Aorta (tissue), 5 donors: ENCODE measurements at regions not wholly inside any gene's neighbourhood (a gene's known extent, or its start where the extent isn't known, plus 50 kb on each side); places are given as distances from the start of the nearest gene placed in this dataset.

ENCODE experiments used
- ATAC-seq: fragments of 200-7000 bp; cut with Tn5 transposase; one replicate; pipeline ENCODE4 v1.9.1; 2022; ENCODE audit warnings: moderate library complexity; ENCODE audit not compliant: low FRiP score
- DNase-seq, 2 donors: peaks; one replicate each; pipeline ENCODE4 v3.0.0-alpha.2; 2020
- H3K27ac ChIP-seq, 2 donors: one replicate each; pipeline ENCODE4 v1.5.1; 2013; ENCODE audit warnings: low read length in 2 of 2, mild to moderate bottlenecking in 2 of 2, moderate library complexity in 2 of 2, control low read depth in 1 of 2, inconsistent platforms in 1 of 2, low read depth in 1 of 2
- H3K27me3 ChIP-seq, 2 donors: one replicate each; pipeline ENCODE4 v1.6.1; 2013; ENCODE audit warnings: control low read depth in 1 of 2, low read length in 1 of 2, mild to moderate bottlenecking in 1 of 2, moderate library complexity in 1 of 2; ENCODE audit not compliant: insufficient read depth in 2 of 2, control insufficient read depth in 1 of 2
- H3K36me3 ChIP-seq, 2 donors: one replicate each; pipeline ENCODE4 v1.6.1; 2013; ENCODE audit warnings: control low read depth in 1 of 2, low read length in 1 of 2, mild to moderate bottlenecking in 1 of 2; ENCODE audit not compliant: insufficient read depth in 2 of 2, control insufficient read depth in 1 of 2
- H3K4me1 ChIP-seq, 2 donors: one replicate each; pipeline ENCODE4 v1.6.1; 2013; ENCODE audit warnings: low read length in 2 of 2, control low read depth in 1 of 2, mild to moderate bottlenecking in 1 of 2, moderate library complexity in 1 of 2; ENCODE audit not compliant: insufficient read depth in 2 of 2, control insufficient read depth in 1 of 2
- H3K4me3 ChIP-seq, 2 donors: one replicate each; pipeline ENCODE4 v1.5.1; 2013; ENCODE audit warnings: low read length in 2 of 2, control low read depth in 1 of 2, mild to moderate bottlenecking in 1 of 2
- H3K9me3 ChIP-seq: one replicate; pipeline ENCODE4 v1.6.1; 2013; ENCODE audit warnings: mild to moderate bottlenecking, low read length; ENCODE audit not compliant: control insufficient read depth
- WGBS, 2 donors: extraction: QIAGEN DNeasy Blood & Tissue Kit; methylation state at CpG; one replicate each; pipeline ENCODE4 v1.1.7; 2013; 5-methylcytosine and 5-hydroxymethylcytosine counted together
- intact Hi-C, 2 donors: fragments of 100-400 bp; cut with DNase I; formaldehyde crosslinking; loops; one replicate each; pipeline versions ENCODE4 v1.14.2 to v1.15.0; 2022
- donor health status: healthy with polysubstance abuse.
- donor health status: Bipolar disorder and iron deficiency.
- donor health status: DM: no; HTN: no; CAD: no.
- donor health status: DM: no; HTN: no; CAD: no.
- donor health status: DM: yes; HTN: yes; CAD: no.

- Histone ChIP-seq H3K4me3 (no peak overlapping the region), H3K4me1 (no peaks in the 10 kb centered on the region), H3K27me3 (no peaks in the 10 kb centered on the region), H3K36me3 (peaks cover 0 to 2% of the 10 kb centered on the region in 2 donors), H3K9me3 (no peaks in the 10 kb centered on the region), H3K27ac (no peak overlapping the region)
- no peak for DNase-seq
- intact Hi-C loops = no loop called here
- WGBS, 2 donors = 93 to 96% methylated on average over 3 of the region's 3 CpGs
- no peak for ATAC-seq
These were observed 51.1 kb upstream of the NUDT6 start for GRCh38 chr4:122973465-122973864.

GRCh38 chr4:122976111-122976510, 53.7 kb upstream of the NUDT6 start:
- intact Hi-C loops = no loop called here
- DNase-seq (no peak), ATAC-seq (no peak)
- Histone ChIP-seq H3K4me1 (no peaks in the 10 kb centered on the region), H3K27ac (no peak overlapping the region), H3K27me3 (no peaks in the 10 kb centered on the region), H3K4me3 (no peak overlapping the region), H3K9me3 (no peaks in the 10 kb centered on the region), H3K36me3 (peaks cover 0 to 4% of the 10 kb centered on the region in 2 donors)
- 97 to 99% methylated on average over 2 of the region's 2 CpGs for WGBS, 2 donors

DNA sequence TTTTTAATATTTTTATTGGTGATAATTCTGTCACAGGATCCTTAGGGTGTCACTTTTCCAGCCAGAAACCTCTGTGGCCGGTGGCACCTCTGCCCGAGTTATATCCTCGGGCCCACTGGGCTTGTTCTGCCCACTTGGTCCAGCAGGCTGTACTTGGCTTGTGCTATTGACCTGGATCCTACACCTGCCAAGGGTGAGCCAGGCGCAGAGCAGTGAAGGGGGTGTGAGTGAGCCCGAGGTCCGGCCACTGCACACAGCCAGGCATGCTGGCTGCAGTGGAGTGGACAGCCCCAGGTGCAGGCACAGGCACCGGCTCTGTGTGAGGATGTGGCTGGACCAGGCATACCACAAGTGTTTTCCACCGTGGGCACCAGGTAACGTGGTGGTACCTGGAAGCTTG, 54.7 kb upstream of the NUDT6 start:
- DNase-seq (no peak), ATAC-seq (peak; percentile 26)
- Histone ChIP-seq H3K36me3 (peaks cover 0 to 4% of the 10 kb centered on the region in 2 donors), H3K27ac (no peak overlapping the region), H3K27me3 (no peaks in the 10 kb centered on the region), H3K9me3 (no peaks in the 10 kb centered on the region), H3K4me3 (no peak overlapping the region), H3K4me1 (no peaks in the 10 kb centered on the region)
- intact Hi-C loops = no loop called here
- 97 to 99% methylated on average over 9 of the region's 9 CpGs for WGBS, 2 donors

GRCh38 chr4:122978109-122978508, 55.7 kb upstream of the NUDT6 start:
- no peak overlapping the region for H3K27ac ChIP-seq
- no peak for ATAC-seq
- 99 to 100% methylated on average over 5 of the region's 5 CpGs for WGBS, 2 donors
- intact Hi-C loops = no loop called here
- H3K4me1 ChIP-seq = no peaks in the 10 kb centered on the region
- H3K4me3 ChIP-seq = no peak overlapping the region
- no peak for DNase-seq
- H3K9me3 ChIP-seq = no peaks in the 10 kb centered on the region
- no peaks in the 10 kb centered on the region for H3K27me3 ChIP-seq
- peaks cover 0 to 4% of the 10 kb centered on the region in 2 donors for H3K36me3 ChIP-seq

GRCh38 chr4:122978789-122979188, 56.4 kb upstream of the NUDT6 start:
- no peaks in the 10 kb centered on the region for H3K9me3 ChIP-seq
- no peak overlapping the region for H3K4me3 ChIP-seq
- ATAC-seq (peak; percentile 60), DNase-seq (no peak)
- no peak overlapping the region for H3K27ac ChIP-seq
- H3K36me3 ChIP-seq = peaks cover 2 to 7% of the 10 kb centered on the region in 2 donors
- H3K27me3 ChIP-seq = no peaks in the 10 kb centered on the region
- 95 to 99% methylated on average over 5 of the region's 5 CpGs for WGBS, 2 donors
- H3K4me1 ChIP-seq = no peaks in the 10 kb centered on the region
- intact Hi-C loops = no loop called here

- Histone ChIP-seq H3K9me3 (no peaks in the 10 kb centered on the region), H3K4me1 (no peaks in the 10 kb centered on the region), H3K27ac (no peak overlapping the region), H3K27me3 (no peaks in the 10 kb centered on the region), H3K36me3 (peaks cover 4 to 5% of the 10 kb centered on the region in 2 donors), H3K4me3 (no peak overlapping the region)
- intact Hi-C loops = no loop called here
- DNase-seq (no peak), ATAC-seq (no peak)
These were observed 58.5 kb upstream of the NUDT6 start for GRCh38 chr4:122980860-122981259.

DNA sequence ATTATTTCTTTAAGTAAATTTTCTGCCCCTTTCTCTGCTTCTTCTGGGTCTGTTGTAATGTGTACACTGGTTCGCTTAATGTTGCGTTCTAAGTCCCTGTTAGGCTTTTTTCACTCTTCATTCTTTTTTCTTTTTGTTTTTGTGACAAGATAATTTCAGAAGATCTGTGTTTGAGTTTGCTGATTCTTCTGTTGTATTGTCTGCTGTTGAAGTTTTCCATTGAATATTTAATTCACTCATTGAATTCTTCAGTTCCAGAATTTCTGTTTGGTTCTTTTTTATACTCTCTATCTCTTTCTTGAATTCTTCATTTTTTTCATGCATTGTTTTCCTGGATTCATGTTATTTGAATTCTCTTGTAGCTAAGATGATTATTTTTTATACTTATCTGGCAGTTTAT, 66.3 kb upstream of the NUDT6 start:
- Histone ChIP-seq H3K27ac (no peak overlapping the region), H3K27me3 (no peaks in the 10 kb centered on the region), H3K36me3 (peaks cover 3% of the 10 kb centered on the region in 2 donors), H3K4me3 (no peak overlapping the region), H3K4me1 (no peaks in the 10 kb centered on the region), H3K9me3 (peaks cover 7% of the 10 kb centered on the region)
- DNase-seq = no peak
- ATAC-seq = no peak
- intact Hi-C loops = no loop called here
- WGBS, 2 donors = 99 to 100% methylated on average over 2 of the region's 2 CpGs

GRCh38 chr4:122990891-122991290, 68.5 kb upstream of the NUDT6 start:
- no peak overlapping the region for H3K4me3 ChIP-seq
- WGBS, 2 donors = 95 to 97% methylated on average over 2 of the region's 2 CpGs
- no peaks in the 10 kb centered on the region for H3K27me3 ChIP-seq
- no peak for DNase-seq
- H3K9me3 ChIP-seq = peaks cover 7% of the 10 kb centered on the region
- no peak overlapping the region for H3K27ac ChIP-seq
- H3K4me1 ChIP-seq = no peaks in the 10 kb centered on the region
- ATAC-seq = no peak
- intact Hi-C loops = no loop called here
- peaks cover 0 to 2% of the 10 kb centered on the region in 2 donors for H3K36me3 ChIP-seq

- Histone ChIP-seq H3K27me3 (no peaks in the 10 kb centered on the region), H3K4me3 (no peak overlapping the region), H3K4me1 (no peaks in the 10 kb centered on the region), H3K27ac (no peak overlapping the region), H3K9me3 (peaks cover 7% of the 10 kb centered on the region), H3K36me3 (peaks cover 0 to 2% of the 10 kb centered on the region in 2 donors)
- intact Hi-C loops = no loop called here
- DNase-seq (no peak), ATAC-seq (no peak)
These were observed 69.7 kb upstream of the NUDT6 start for GRCh38 chr4:122992057-122992456.
